ENCODE measurements at regions not wholly inside any gene's neighbourhood (a gene's known extent, or its start where the extent isn't known, plus 50 kb on each side); places are given as distances from the start of the nearest gene placed in this dataset.
"Not testable (repeated sequence)": the region's sequence is repeated elsewhere in the genome, so short reads cannot be mapped to it uniquely, and the experiment has no call there.

DNA sequence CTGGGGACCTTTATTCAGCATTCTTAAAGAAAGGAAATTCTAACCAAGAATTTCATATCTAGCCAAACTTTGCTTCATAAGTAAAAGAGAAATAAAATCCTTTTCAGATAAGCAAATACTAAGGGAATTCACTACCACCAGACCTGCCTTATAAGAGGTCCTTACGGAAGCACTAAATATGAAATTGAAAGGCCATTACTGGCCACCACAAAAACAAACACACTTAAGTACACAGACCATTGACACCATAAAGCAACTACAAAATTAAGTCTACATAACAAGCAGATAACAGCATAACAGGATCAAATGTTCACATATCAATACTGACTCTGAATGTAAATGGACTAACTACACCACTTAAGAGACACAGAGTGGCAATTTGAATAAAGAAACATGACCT is 361.4 kb upstream of the POU5F2 start:
- DNase-seq (no peak), ATAC-seq (no peak)
- Mint-ChIP-seq H3K4me3 (no peak overlapping the region), H3K27me3 (ENCODE audit: low read depth) (no peaks in the 10 kb centered on the region), H3K27ac (no peak overlapping the region), H3K4me1 (ENCODE audit: low read depth) (peaks cover 17% of the 10 kb centered on the region), H3K9me3 (ENCODE audit: insufficient read depth) (peaks cover 52% of the 10 kb centered on the region), H3K36me3 (ENCODE audit: low read depth) (peaks cover 71% of the 10 kb centered on the region)
- ChIA-PET CTCF (no interaction called here), POLR2A (no interaction called here)

GRCh38 chr5:94097384-94097783 is 356.0 kb upstream of the POU5F2 start:
- H3K9me3 Mint-ChIP-seq (ENCODE audit: insufficient read depth) = peaks cover 36% of the 10 kb centered on the region
- CTCF ChIA-PET; POLR2A ChIA-PET; DNase-seq; ATAC-seq; H3K4me1 Mint-ChIP-seq (ENCODE audit: low read depth); H3K27ac Mint-ChIP-seq; H3K27me3 Mint-ChIP-seq (ENCODE audit: low read depth); H3K4me3 Mint-ChIP-seq: not testable (repeated sequence)
- peaks cover 41% of the 10 kb centered on the region for H3K36me3 Mint-ChIP-seq (ENCODE audit: low read depth)

- Mint-ChIP-seq H3K4me1 (ENCODE audit: low read depth) (no peaks in the 10 kb centered on the region), H3K27me3 (ENCODE audit: low read depth) (no peaks in the 10 kb centered on the region), H3K27ac (no peak overlapping the region), H3K9me3 (ENCODE audit: insufficient read depth) (peaks cover 27% of the 10 kb centered on the region), H3K4me3 (no peak overlapping the region), H3K36me3 (ENCODE audit: low read depth) (peaks cover 30% of the 10 kb centered on the region)
- CTCF ChIA-PET = no interaction called here
- DNase-seq (no peak), ATAC-seq (no peak)
- POLR2A ChIA-PET = no interaction called here
Measured at GRCh38 chr5:94094793-94095441, 353.5 kb upstream of the POU5F2 start.

DNA sequence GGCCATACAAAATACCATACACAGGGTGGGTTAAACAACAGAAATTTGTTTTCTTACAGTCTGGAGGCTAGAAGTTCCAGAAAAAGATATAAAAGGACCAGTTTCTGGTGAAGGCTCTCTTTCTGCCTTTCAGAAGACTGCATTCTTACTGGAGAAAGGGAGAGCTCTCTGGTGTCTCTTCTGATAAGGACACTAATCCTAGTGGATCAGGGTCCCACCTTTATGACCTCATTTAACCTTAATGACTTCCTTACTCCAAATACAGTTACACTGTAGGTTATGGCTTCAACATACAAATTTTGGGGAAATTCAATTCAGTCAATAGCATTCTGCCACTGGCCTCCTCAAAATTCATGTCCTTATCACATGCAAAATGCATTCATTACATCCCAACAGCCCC is 351.9 kb upstream of the POU5F2 start:
- CTCF ChIA-PET = no interaction called here
- Mint-ChIP-seq H3K36me3 (ENCODE audit: low read depth) (peaks cover 20% of the 10 kb centered on the region), H3K27ac (no peak overlapping the region), H3K9me3 (ENCODE audit: insufficient read depth) (peaks cover 20% of the 10 kb centered on the region), H3K27me3 (ENCODE audit: low read depth) (no peaks in the 10 kb centered on the region), H3K4me3 (no peak overlapping the region), H3K4me1 (ENCODE audit: low read depth) (no peaks in the 10 kb centered on the region)
- no peak for DNase-seq
- no peak for ATAC-seq
- POLR2A ChIA-PET = no interaction called here

DNA sequence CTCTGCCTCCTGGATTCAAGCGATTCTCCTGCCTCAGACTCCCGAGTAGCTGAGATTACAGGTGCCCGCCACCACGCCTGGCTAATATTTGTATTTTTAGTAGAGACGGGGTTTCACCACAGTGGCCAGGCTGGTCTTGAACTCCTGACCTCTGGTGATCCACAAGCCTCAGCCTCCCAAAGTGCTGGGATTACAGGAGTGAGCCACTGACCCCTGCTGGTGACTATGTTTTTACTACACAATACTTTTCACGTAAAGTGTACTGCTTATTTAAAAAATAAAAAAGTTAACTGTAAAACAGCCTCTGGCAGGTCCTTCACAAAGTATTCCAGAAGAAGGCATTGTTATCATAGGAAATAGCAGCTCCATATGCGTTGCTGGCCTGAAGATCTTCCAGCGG is 345.2 kb upstream of the POU5F2 start:
- H3K4me1 Mint-ChIP-seq (ENCODE audit: low read depth); H3K9me3 Mint-ChIP-seq (ENCODE audit: insufficient read depth); DNase-seq; H3K27me3 Mint-ChIP-seq (ENCODE audit: low read depth); H3K27ac Mint-ChIP-seq; H3K4me3 Mint-ChIP-seq; H3K36me3 Mint-ChIP-seq (ENCODE audit: low read depth); ATAC-seq; POLR2A ChIA-PET: not testable (repeated sequence)
- CTCF ChIA-PET = interaction anchor here (0.8 to 0.9 kb wide), 2 partner anchors 10 to 15 kb away, joined by 3 read pairs; no protein-coding TSS in a partner anchor

DNA sequence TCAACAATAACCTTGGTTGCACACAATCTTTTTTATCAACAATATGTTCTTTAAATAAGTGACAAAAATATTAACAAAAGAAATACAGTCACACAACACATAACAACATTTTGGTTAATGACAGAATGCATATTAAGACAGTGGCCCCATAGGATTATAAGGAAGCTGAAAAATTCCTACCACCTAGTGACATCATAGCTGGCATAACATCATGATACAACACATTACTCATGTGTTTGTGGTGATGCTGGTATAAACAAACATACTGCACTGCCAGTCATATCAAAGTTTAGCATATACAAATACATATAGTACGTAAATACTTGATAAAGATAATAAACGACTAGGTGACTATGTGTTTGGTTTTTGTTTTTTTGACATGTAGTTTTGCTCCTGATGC is 344.8 kb upstream of the POU5F2 start:
- Mint-ChIP-seq H3K9me3 (ENCODE audit: insufficient read depth) (peaks cover 6% of the 10 kb centered on the region), H3K27me3 (ENCODE audit: low read depth) (no peaks in the 10 kb centered on the region), H3K27ac (no peak overlapping the region), H3K36me3 (ENCODE audit: low read depth) (peaks cover 6% of the 10 kb centered on the region), H3K4me3 (no peak overlapping the region), H3K4me1 (ENCODE audit: low read depth) (no peaks in the 10 kb centered on the region)
- ATAC-seq (no peak), DNase-seq (no peak)
- ChIA-PET POLR2A (no interaction called here), CTCF (interaction anchor here (0.8 kb wide), 1 partner anchor 16 kb away, joined by 3 read pairs; no protein-coding TSS in a partner anchor)

GRCh38 chr5:94082405-94082804 is 341.0 kb upstream of the POU5F2 start:
- no peak for DNase-seq
- H3K27ac Mint-ChIP-seq = no peak overlapping the region
- no peaks in the 10 kb centered on the region for H3K4me1 Mint-ChIP-seq (ENCODE audit: low read depth)
- H3K4me3 Mint-ChIP-seq = no peak overlapping the region
- no peaks in the 10 kb centered on the region for H3K27me3 Mint-ChIP-seq (ENCODE audit: low read depth)
- CTCF ChIA-PET = no interaction called here
- H3K9me3 Mint-ChIP-seq (ENCODE audit: insufficient read depth) = peaks cover 6% of the 10 kb centered on the region
- POLR2A ChIA-PET = no interaction called here
- peaks cover 6% of the 10 kb centered on the region for H3K36me3 Mint-ChIP-seq (ENCODE audit: low read depth)
- ATAC-seq = no peak

GRCh38 chr5:94081088-94081487 is 339.7 kb upstream of the POU5F2 start:
- DNase-seq = no peak
- no peak overlapping the region for H3K27ac Mint-ChIP-seq
- H3K4me3 Mint-ChIP-seq = no peak overlapping the region
- CTCF ChIA-PET = no interaction called here
- peaks cover 7% of the 10 kb centered on the region for H3K9me3 Mint-ChIP-seq (ENCODE audit: insufficient read depth)
- POLR2A ChIA-PET = no interaction called here
- ATAC-seq = no peak
- no peaks in the 10 kb centered on the region for H3K4me1 Mint-ChIP-seq (ENCODE audit: low read depth)
- H3K27me3 Mint-ChIP-seq (ENCODE audit: low read depth) = no peaks in the 10 kb centered on the region
- H3K36me3 Mint-ChIP-seq (ENCODE audit: low read depth) = peaks cover 6% of the 10 kb centered on the region

GRCh38 chr5:94080390-94080789 is 339.0 kb upstream of the POU5F2 start:
- CTCF ChIA-PET = no interaction called here
- ATAC-seq = no peak
- Mint-ChIP-seq H3K27ac (no peak overlapping the region), H3K9me3 (ENCODE audit: insufficient read depth) (peaks cover 10% of the 10 kb centered on the region), H3K27me3 (ENCODE audit: low read depth) (no peaks in the 10 kb centered on the region), H3K4me3 (no peak overlapping the region), H3K4me1 (ENCODE audit: low read depth) (no peaks in the 10 kb centered on the region), H3K36me3 (ENCODE audit: low read depth) (peaks cover 6% of the 10 kb centered on the region)
- POLR2A ChIA-PET = no interaction called here
- no peak for DNase-seq

GRCh38 chr5:94072116-94072515 is 330.7 kb upstream of the POU5F2 start:
- no peak overlapping the region for H3K4me3 Mint-ChIP-seq
- peaks cover 11% of the 10 kb centered on the region for H3K36me3 Mint-ChIP-seq (ENCODE audit: low read depth)
- CTCF ChIA-PET = no interaction called here
- no peak for DNase-seq
- no peaks in the 10 kb centered on the region for H3K4me1 Mint-ChIP-seq (ENCODE audit: low read depth)
- H3K9me3 Mint-ChIP-seq (ENCODE audit: insufficient read depth) = peaks cover 10% of the 10 kb centered on the region
- POLR2A ChIA-PET = no interaction called here
- no peak for ATAC-seq
- H3K27me3 Mint-ChIP-seq (ENCODE audit: low read depth) = no peaks in the 10 kb centered on the region
- no peak overlapping the region for H3K27ac Mint-ChIP-seq

DNA sequence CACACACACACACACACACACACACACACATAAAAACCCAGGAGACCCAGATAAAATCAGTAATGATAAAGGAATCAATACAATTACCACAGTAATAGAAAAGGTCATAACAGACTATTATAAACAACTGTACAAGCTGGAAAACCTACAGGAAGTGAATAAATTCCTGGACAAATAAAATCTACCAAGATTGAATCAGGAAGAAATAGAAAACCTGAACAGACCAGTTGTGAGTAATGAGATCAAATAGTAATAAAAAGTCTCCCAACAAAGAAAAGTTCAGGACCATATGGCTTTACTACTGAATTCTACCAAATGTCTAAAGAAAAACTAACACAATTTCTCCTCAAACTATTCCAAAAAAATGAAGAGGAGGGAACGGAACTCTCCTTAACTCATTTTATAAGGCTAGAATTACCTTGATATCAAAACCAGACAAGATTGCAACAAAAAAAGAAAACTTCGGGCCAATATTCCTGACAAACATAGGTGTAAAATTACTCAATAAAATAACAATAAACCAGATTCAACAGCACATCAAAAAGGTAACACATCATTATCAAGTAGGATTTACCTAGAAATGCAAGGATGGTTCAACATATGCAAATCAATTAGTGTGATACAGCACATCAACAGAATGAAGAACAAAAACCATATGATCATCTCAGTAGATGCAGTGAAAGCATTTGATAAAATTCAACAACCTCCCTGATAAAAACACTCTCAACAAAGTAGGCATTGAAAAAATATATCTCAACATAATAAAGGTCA is 325.2 kb upstream of the POU5F2 start:
- no peak for DNase-seq
- Mint-ChIP-seq H3K9me3 (ENCODE audit: insufficient read depth) (peaks cover 48% of the 10 kb centered on the region), H3K4me3 (no peak overlapping the region), H3K27me3 (ENCODE audit: low read depth) (no peaks in the 10 kb centered on the region), H3K4me1 (ENCODE audit: low read depth) (peaks cover 3% of the 10 kb centered on the region), H3K27ac (no peak overlapping the region), H3K36me3 (ENCODE audit: low read depth) (peaks cover 36% of the 10 kb centered on the region)
- ATAC-seq = no peak
- ChIA-PET POLR2A (no interaction called here), CTCF (no interaction called here)

- H3K4me3 Mint-ChIP-seq = no peak overlapping the region
- DNase-seq (no peak), ATAC-seq (no peak)
- H3K36me3 Mint-ChIP-seq (ENCODE audit: low read depth) = peaks cover 37% of the 10 kb centered on the region
- H3K4me1 Mint-ChIP-seq (ENCODE audit: low read depth) = peaks cover 3% of the 10 kb centered on the region
- peaks cover 48% of the 10 kb centered on the region for H3K9me3 Mint-ChIP-seq (ENCODE audit: insufficient read depth)
- ChIA-PET POLR2A (no interaction called here), CTCF (no interaction called here)
- no peaks in the 10 kb centered on the region for H3K27me3 Mint-ChIP-seq (ENCODE audit: low read depth)
- no peak overlapping the region for H3K27ac Mint-ChIP-seq
Measured at GRCh38 chr5:94064025-94064424, 322.6 kb upstream of the POU5F2 start.

DNA sequence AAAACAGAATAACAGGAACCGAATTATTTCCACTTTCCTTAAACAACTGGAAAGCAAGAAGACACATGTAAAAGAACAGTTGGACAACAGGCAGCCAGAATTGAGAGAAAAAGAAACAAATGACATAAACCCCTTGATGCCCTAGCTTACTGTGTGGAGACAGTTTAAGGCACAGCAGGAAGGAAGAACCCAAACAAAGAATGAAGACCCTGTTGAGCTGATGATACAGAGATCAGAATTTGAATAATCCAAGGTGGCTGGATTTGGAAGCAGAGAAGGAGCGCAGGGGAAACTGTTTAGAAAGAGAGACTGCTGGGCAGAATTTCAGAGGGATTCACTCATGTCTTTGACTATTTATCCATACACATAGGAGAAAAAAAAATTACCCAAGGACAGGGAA is 316.3 kb upstream of the POU5F2 start:
- no peak for DNase-seq
- CTCF ChIA-PET = no interaction called here

More for the DNA sequence above, 316.3 kb upstream of the POU5F2 start:
- no peak for ATAC-seq
- Mint-ChIP-seq H3K9me3 (ENCODE audit: insufficient read depth) (no peaks in the 10 kb centered on the region), H3K27me3 (ENCODE audit: low read depth) (no peaks in the 10 kb centered on the region), H3K4me1 (ENCODE audit: low read depth) (no peaks in the 10 kb centered on the region), H3K27ac (no peak overlapping the region), H3K4me3 (no peak overlapping the region), H3K36me3 (ENCODE audit: low read depth) (peaks cover 18% of the 10 kb centered on the region)
- POLR2A ChIA-PET = no interaction called here
